Activated CD8-positive, alpha-beta T cell treated with anti-CD3 and anti-CD28 coated beads for 36 hours (primary cell): ENCODE measurements at regions not wholly inside any gene's neighbourhood (a gene's known extent, or its start where the extent isn't known, plus 50 kb on each side); places are given as distances from the start of the nearest gene placed in this dataset.

Experiments
- ATAC-seq: fragments of 200-7000 bp; cut with Tn5 transposase; one replicate; pipeline ENCODE4 v1.10.0; 2021; ENCODE audit warnings: mild to moderate bottlenecking, moderate library complexity
- CTCF ChIA-PET: fragments of 350-600 bp; sonication (Branson Sonifier 250); formaldehyde crosslinking; loops from one replicate; lab custom pipeline; 2021; ENCODE audit warnings: antibody characterized with exemption; lab: Charles Lee
- POLR2A ChIA-PET: fragments of 350-600 bp; sonication (Branson Sonifier 250); formaldehyde crosslinking; loops from one replicate; lab custom pipeline; 2021; ENCODE audit warnings: antibody characterized with exemption; lab: Charles Lee
- DNase-seq: peaks from one replicate; pipeline ENCODE4 v3.0.0-alpha.2; 2020
- H3K27ac Mint-ChIP-seq: one replicate; pipeline ENCODE4 v1.8.0; 2021; ENCODE audit warnings: mild to moderate bottlenecking, mixed read lengths
- H3K27me3 Mint-ChIP-seq: one replicate; pipeline ENCODE4 v1.8.0; 2021; ENCODE audit warnings: mixed read lengths
- H3K36me3 Mint-ChIP-seq: one replicate; pipeline ENCODE4 v1.8.0; 2021; ENCODE audit warnings: low read depth, mixed read lengths
- H3K4me1 Mint-ChIP-seq: one replicate; pipeline ENCODE4 v1.8.0; 2021; ENCODE audit warnings: low read depth, mixed read lengths
- H3K4me3 Mint-ChIP-seq: one replicate; pipeline ENCODE4 v1.8.0; 2021; ENCODE audit warnings: mild to moderate bottlenecking, moderate library complexity, mixed read lengths
- H3K9me3 Mint-ChIP-seq: one replicate; pipeline ENCODE4 v1.8.0; 2021; ENCODE audit warnings: mixed read lengths
- CTCF ChIP-seq: fragments of 200-600 bp; IDR thresholded peaks from one replicate; pipeline ENCODE4 v1.8.0; 2022; ENCODE audit warnings: antibody characterized with exemption, mild to moderate bottlenecking
- intact Hi-C: fragments of 100-400 bp; cut with micrococcal nuclease; formaldehyde crosslinking; loops from one replicate; pipeline ENCODE4 v1.10.0; 2022

GRCh38 chr11:70824605-70825245 lies 426.4 kb downstream of the CTTN start:
- no peak overlapping the region for H3K27ac Mint-ChIP-seq
- H3K4me1 Mint-ChIP-seq, result no peaks in the 10 kb centered on the region

GRCh38 chr11:70825893-70826540 lies 426.4 kb downstream of the SHANK2 start:
- intact Hi-C loops, result no loop called here
- no peak for TF ChIP-seq CTCF
- ATAC-seq (no peak), DNase-seq (no peak)
- ChIA-PET POLR2A (no interaction called here), CTCF (interaction anchor here (2.5 kb wide), 1 partner anchor 12 kb away, joined by 7 read pairs; no protein-coding TSS in a partner anchor)
- Mint-ChIP-seq H3K4me3 (no peak overlapping the region), H3K27me3 (peaks cover 19% of the 10 kb centered on the region), H3K27ac (no peak overlapping the region), H3K36me3 (no peaks in the 10 kb centered on the region), H3K4me1 (no peaks in the 10 kb centered on the region), H3K9me3 (no peaks in the 10 kb centered on the region)

More at GRCh38 chr11:70824605-70825245, 426.4 kb downstream of the CTTN start:
- Mint-ChIP-seq H3K36me3 (no peaks in the 10 kb centered on the region), H3K4me3 (no peak overlapping the region), H3K27me3 (peaks cover 19% of the 10 kb centered on the region), H3K9me3 (no peaks in the 10 kb centered on the region)
- ChIA-PET CTCF (no interaction called here), POLR2A (no interaction called here)
- TF ChIP-seq CTCF, result no peak
- intact Hi-C loops, result no loop called here
- ATAC-seq (no peak), DNase-seq (no peak)

GRCh38 chr11:70826541-70827335 lies 425.6 kb downstream of the SHANK2 start:
- Mint-ChIP-seq H3K27me3 (peaks cover 19% of the 10 kb centered on the region), H3K27ac (no peak overlapping the region), H3K4me3 (no peak overlapping the region), H3K36me3 (no peaks in the 10 kb centered on the region), H3K9me3 (no peaks in the 10 kb centered on the region), H3K4me1 (no peaks in the 10 kb centered on the region)
- ATAC-seq, result no peak
- intact Hi-C loops, result no loop called here
- ChIA-PET POLR2A (no interaction called here), CTCF (interaction anchor here (2.5 kb wide), 1 partner anchor 12 kb away, joined by 7 read pairs; no protein-coding TSS in a partner anchor)
- no peak for DNase-seq
- TF ChIP-seq CTCF, result no peak

- Mint-ChIP-seq H3K36me3 (no peaks in the 10 kb centered on the region), H3K4me3 (no peak overlapping the region), H3K9me3 (no peaks in the 10 kb centered on the region), H3K27ac (no peak overlapping the region), H3K27me3 (peaks cover 17% of the 10 kb centered on the region), H3K4me1 (no peaks in the 10 kb centered on the region)
- intact Hi-C loops, result no loop called here
- ChIA-PET POLR2A (no interaction called here), CTCF (interaction anchor here (1.1 kb wide), 1 partner anchor 14 kb away, joined by 4 read pairs; no protein-coding TSS in a partner anchor)
- ATAC-seq, result no peak
- TF ChIP-seq CTCF, result no peak
- DNase-seq, result no peak
Measured at GRCh38 chr11:70828593-70829082, 423.7 kb downstream of the SHANK2 start.
